GM23338 (cell line): ENCODE measurements at regions not wholly inside any gene's neighbourhood (a gene's known extent, or its start where the extent isn't known, plus 50 kb on each side); places are given as distances from the start of the nearest gene placed in this dataset.

Source experiments
- ATAC-seq: fragments of 200-7000 bp; cut with Tn5 transposase; 3 replicates; pipeline ENCODE4 v1.9.1; 2020
- DNase-seq: peaks from one replicate; pipeline ENCODE4 v3.0.0-alpha.2; 2015; ENCODE audit warnings: low spot score
- H2AFZ ChIP-seq: fragments of 200-600 bp; sonication (generic); 2 replicates; pipeline ENCODE4 v1.8.0; 2016; ENCODE audit warnings: antibody characterized with exemption, mild to moderate bottlenecking, moderate library complexity
- H3F3A ChIP-seq: fragments of 200-600 bp; sonication (generic); replicated peaks from 2 replicates; pipeline ENCODE4 v1.8.0; 2017; ENCODE audit warnings: antibody characterized with exemption, mixed run types, low read depth
- H3K27ac ChIP-seq: fragments of 200-600 bp; sonication (generic); 2 replicates; pipeline ENCODE4 v1.6.1; 2016; ENCODE audit warnings: low read depth
- H3K27me3 ChIP-seq: fragments of 200-600 bp; sonication (generic); 2 replicates; pipeline ENCODE4 v1.8.0; 2016; ENCODE audit warnings: mild to moderate bottlenecking, mixed run types, moderate library complexity; ENCODE audit not compliant: insufficient read depth
- H3K36me3 ChIP-seq: fragments of 200-600 bp; sonication (generic); 2 replicates; pipeline ENCODE4 v1.8.0; 2016; ENCODE audit warnings: mild to moderate bottlenecking; ENCODE audit not compliant: insufficient read depth
- H3K4me1 ChIP-seq: fragments of 200-600 bp; sonication (generic); 2 replicates; pipeline ENCODE4 v1.8.0; 2016; ENCODE audit warnings: mild to moderate bottlenecking, moderate library complexity; ENCODE audit not compliant: insufficient read depth
- H3K4me2 ChIP-seq: fragments of 200-600 bp; sonication (generic); 2 replicates; pipeline ENCODE4 v1.7.1; 2017; ENCODE audit warnings: mixed run types
- H3K4me3 ChIP-seq: fragments of 200-600 bp; sonication (generic); 2 replicates; pipeline ENCODE4 v1.6.1; 2016; ENCODE audit warnings: mixed run types
- H3K79me2 ChIP-seq: fragments of 200-600 bp; sonication (generic); replicated peaks from 2 replicates; pipeline ENCODE4 v1.8.0; 2017; ENCODE audit warnings: mild to moderate bottlenecking; ENCODE audit not compliant: insufficient read depth
- H3K9me2 ChIP-seq: fragments of 200-600 bp; sonication (generic); 2 replicates; pipeline ENCODE4 v1.8.0; 2017; ENCODE audit not compliant: insufficient read depth
- H4K20me1 ChIP-seq: fragments of 200-600 bp; sonication (generic); replicated peaks from 2 replicates; pipeline ENCODE4 v1.8.0; 2017; ENCODE audit warnings: mild to moderate bottlenecking; ENCODE audit not compliant: insufficient read depth
- H3K27ac Mint-ChIP-seq: 2 replicates; pipeline ENCODE4 v1.8.0; 2020; ENCODE audit warnings: inconsistent platforms, mild to moderate bottlenecking, moderate library complexity, mixed read lengths
- H3K27me3 Mint-ChIP-seq: 3 replicates; pipeline ENCODE4 v1.8.0; 2022; ENCODE audit warnings: low read depth, mild to moderate bottlenecking, moderate library complexity, mixed read lengths, inconsistent platforms; ENCODE audit not compliant: insufficient read depth, poor library complexity
- H3K36me3 Mint-ChIP-seq: 3 replicates; pipeline ENCODE4 v1.8.0; 2021; ENCODE audit warnings: low read depth, mild to moderate bottlenecking, inconsistent platforms, moderate library complexity, mixed read lengths
- H3K4me1 Mint-ChIP-seq: 3 replicates; pipeline ENCODE4 v1.8.0; 2020; ENCODE audit warnings: mild to moderate bottlenecking, inconsistent platforms, mixed read lengths
- H3K4me3 Mint-ChIP-seq: 3 replicates; pipeline ENCODE4 v1.8.0; 2021; ENCODE audit warnings: moderate library complexity, mild to moderate bottlenecking, inconsistent platforms, mixed read lengths
- H3K9me3 Mint-ChIP-seq: 3 replicates; pipeline ENCODE4 v1.8.0; 2020; ENCODE audit warnings: moderate library complexity, mild to moderate bottlenecking, inconsistent platforms, mixed read lengths
- CREB1 ChIP-seq: fragments of 250-450 bp; sonication (Bioruptor Pico); IDR thresholded peaks from 2 replicates; pipeline ENCODE4 v1.5.0; 2020; ENCODE audit warnings: low read depth, mild to moderate bottlenecking, moderate library complexity
- EZH2phosphoT487 ChIP-seq: fragments of 200-600 bp; sonication (generic); IDR thresholded peaks from one replicate; pipeline ENCODE4 v1.8.1; 2018; ENCODE audit warnings: antibody characterized with exemption; ENCODE audit not compliant: unreplicated experiment
- JUNB ChIP-seq: IDR thresholded peaks from one replicate; pipeline ENCODE4 v1.6.1; 2016; ENCODE audit warnings: antibody characterized with exemption; ENCODE audit not compliant: unreplicated experiment
- NANOG ChIP-seq: IDR thresholded peaks from 2 replicates; pipeline ENCODE4 v1.6.1; 2016; ENCODE audit warnings: antibody characterized with exemption, borderline replicate concordance
- POLR2AphosphoS5 ChIP-seq: IDR thresholded peaks from 2 replicates; pipeline ENCODE4 v1.6.1; 2016; ENCODE audit warnings: antibody characterized with exemption, low read depth
- STAT1 ChIP-seq: IDR thresholded peaks from one replicate; pipeline ENCODE4 v1.6.1; 2016; ENCODE audit warnings: antibody characterized with exemption; ENCODE audit not compliant: unreplicated experiment
- TF ChIP-seq, protein P1 (sequence below), 2 experiments: fragments of 200-600 bp in 1 of 2; sonication (generic) in 1 of 2; conservative IDR thresholded peaks; 2 replicates each; pipeline versions ENCODE4 v1.5.1 to v1.6.1; 2016 to 2017; ENCODE audit warnings: antibody characterized with exemption in 2 of 2, low read depth in 2 of 2, mild to moderate bottlenecking in 2 of 2, moderate library complexity in 1 of 2
- TF ChIP-seq, protein P2 (sequence below): IDR thresholded peaks from 2 replicates; pipeline ENCODE4 v1.6.1; 2016; ENCODE audit warnings: antibody characterized with exemption
- TF ChIP-seq, protein P3 (sequence below): IDR thresholded peaks from one replicate; pipeline ENCODE4 v1.6.1; 2018; ENCODE audit warnings: antibody characterized with exemption; ENCODE audit not compliant: unreplicated experiment

DNA sequence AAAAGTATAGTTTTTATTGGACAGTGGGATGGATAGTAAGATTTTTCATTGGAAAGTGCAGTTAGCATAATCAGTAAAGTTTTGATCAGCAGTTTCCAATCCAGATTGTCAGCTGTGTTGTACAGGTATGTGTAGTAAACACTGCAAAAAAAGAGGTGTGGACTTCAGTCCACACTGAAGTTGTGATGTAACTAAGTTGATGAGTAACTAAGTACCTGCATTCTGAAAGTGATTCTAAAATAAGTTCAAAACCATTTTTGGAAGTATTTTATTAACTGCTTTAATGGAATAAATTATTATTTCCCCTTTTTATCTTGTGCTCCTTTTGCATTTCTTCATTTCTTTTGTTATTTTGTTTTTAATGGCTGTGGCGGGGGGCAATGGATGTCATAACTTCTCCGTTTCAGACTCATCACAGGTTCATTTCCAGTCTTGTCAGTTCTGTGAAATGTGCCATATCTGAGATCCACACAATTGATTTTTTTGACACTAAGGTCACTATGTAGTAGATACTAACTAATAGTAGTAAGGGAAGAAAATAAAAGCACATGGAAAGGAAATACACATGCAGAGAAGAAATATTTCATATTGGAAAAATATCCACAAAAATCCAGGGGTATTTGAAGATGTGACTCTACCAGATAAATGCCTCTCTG, 247.5 kb downstream of the GABRG1 start (continued):
- TF ChIP-seq, protein P1, sequence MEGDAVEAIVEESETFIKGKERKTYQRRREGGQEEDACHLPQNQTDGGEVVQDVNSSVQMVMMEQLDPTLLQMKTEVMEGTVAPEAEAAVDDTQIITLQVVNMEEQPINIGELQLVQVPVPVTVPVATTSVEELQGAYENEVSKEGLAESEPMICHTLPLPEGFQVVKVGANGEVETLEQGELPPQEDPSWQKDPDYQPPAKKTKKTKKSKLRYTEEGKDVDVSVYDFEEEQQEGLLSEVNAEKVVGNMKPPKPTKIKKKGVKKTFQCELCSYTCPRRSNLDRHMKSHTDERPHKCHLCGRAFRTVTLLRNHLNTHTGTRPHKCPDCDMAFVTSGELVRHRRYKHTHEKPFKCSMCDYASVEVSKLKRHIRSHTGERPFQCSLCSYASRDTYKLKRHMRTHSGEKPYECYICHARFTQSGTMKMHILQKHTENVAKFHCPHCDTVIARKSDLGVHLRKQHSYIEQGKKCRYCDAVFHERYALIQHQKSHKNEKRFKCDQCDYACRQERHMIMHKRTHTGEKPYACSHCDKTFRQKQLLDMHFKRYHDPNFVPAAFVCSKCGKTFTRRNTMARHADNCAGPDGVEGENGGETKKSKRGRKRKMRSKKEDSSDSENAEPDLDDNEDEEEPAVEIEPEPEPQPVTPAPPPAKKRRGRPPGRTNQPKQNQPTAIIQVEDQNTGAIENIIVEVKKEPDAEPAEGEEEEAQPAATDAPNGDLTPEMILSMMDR (conservative IDR thresholded peaks at IDR 0.05; ENCODE audit: low read depth in 2 of 2) = no peak
- TF ChIP-seq JUNB (no peak), EZH2phosphoT487 (no peak), CREB1 (CRISPR knock-in tag) (no peak)

DNA sequence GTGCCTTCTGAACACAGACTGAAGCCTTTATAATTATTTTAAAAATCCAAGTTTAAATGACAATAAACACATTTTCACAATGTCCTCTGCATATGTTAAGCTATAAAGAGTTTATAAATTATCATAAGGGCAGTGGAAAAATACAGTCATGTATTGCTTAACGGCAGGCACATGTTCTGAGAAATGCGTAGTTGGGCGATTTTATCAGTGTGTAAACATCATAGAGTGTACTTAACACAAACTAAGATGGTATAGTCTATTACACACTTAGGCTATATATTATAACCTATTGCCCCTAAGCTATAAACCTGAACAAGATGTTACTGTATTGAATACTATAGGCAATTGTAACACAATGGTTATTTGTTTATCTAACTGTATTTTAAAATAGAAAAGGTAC, 254.7 kb downstream of the GABRG1 start:
- Histone ChIP-seq H3K27ac (no peak overlapping the region), H2AFZ (no peak overlapping the region), H3K27me3 (no peaks in the 10 kb centered on the region), H3K4me3 (no peak overlapping the region), H3K4me2 (no peak overlapping the region), H3K9me2 (no peaks in the 10 kb centered on the region), H3K79me2 (no peaks in the 10 kb centered on the region), H3K36me3 (no peaks in the 10 kb centered on the region), H4K20me1 (no peaks in the 10 kb centered on the region; the same call in 1 of the 2 replicates), H3K4me1 (no peaks in the 10 kb centered on the region), H3F3A (no peaks in the 10 kb centered on the region)
- H3K9me3 Mint-ChIP-seq = peaks cover 59% of the 10 kb centered on the region
- H3K4me3 Mint-ChIP-seq = no peak overlapping the region
- no peak for DNase-seq
- no peaks in the 10 kb centered on the region for H3K4me1 Mint-ChIP-seq
- no peak for ATAC-seq
- peaks cover 10% of the 10 kb centered on the region; the same call in 2 of the 3 replicates for H3K36me3 Mint-ChIP-seq
- H3K27me3 Mint-ChIP-seq = peaks cover 4% of the 10 kb centered on the region
- no peak overlapping the region for H3K27ac Mint-ChIP-seq
- TF ChIP-seq CREB1 (CRISPR knock-in tag) (no peak), JUNB (no peak), NANOG (no peak), STAT1 (no peak), POLR2AphosphoS5 (no peak)
- TF ChIP-seq, protein P2, sequence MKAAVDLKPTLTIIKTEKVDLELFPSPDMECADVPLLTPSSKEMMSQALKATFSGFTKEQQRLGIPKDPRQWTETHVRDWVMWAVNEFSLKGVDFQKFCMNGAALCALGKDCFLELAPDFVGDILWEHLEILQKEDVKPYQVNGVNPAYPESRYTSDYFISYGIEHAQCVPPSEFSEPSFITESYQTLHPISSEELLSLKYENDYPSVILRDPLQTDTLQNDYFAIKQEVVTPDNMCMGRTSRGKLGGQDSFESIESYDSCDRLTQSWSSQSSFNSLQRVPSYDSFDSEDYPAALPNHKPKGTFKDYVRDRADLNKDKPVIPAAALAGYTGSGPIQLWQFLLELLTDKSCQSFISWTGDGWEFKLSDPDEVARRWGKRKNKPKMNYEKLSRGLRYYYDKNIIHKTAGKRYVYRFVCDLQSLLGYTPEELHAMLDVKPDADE = no peak
- TF ChIP-seq, protein P1 (conservative IDR thresholded peaks at IDR 0.05; ENCODE audit: low read depth in 2 of 2) = no peak
- TF ChIP-seq, protein P3, sequence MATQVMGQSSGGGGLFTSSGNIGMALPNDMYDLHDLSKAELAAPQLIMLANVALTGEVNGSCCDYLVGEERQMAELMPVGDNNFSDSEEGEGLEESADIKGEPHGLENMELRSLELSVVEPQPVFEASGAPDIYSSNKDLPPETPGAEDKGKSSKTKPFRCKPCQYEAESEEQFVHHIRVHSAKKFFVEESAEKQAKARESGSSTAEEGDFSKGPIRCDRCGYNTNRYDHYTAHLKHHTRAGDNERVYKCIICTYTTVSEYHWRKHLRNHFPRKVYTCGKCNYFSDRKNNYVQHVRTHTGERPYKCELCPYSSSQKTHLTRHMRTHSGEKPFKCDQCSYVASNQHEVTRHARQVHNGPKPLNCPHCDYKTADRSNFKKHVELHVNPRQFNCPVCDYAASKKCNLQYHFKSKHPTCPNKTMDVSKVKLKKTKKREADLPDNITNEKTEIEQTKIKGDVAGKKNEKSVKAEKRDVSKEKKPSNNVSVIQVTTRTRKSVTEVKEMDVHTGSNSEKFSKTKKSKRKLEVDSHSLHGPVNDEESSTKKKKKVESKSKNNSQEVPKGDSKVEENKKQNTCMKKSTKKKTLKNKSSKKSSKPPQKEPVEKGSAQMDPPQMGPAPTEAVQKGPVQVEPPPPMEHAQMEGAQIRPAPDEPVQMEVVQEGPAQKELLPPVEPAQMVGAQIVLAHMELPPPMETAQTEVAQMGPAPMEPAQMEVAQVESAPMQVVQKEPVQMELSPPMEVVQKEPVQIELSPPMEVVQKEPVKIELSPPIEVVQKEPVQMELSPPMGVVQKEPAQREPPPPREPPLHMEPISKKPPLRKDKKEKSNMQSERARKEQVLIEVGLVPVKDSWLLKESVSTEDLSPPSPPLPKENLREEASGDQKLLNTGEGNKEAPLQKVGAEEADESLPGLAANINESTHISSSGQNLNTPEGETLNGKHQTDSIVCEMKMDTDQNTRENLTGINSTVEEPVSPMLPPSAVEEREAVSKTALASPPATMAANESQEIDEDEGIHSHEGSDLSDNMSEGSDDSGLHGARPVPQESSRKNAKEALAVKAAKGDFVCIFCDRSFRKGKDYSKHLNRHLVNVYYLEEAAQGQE = no peak
